Nephron (organoid): ENCODE measurements at regions not wholly inside any gene's neighbourhood (a gene's known extent, or its start where the extent isn't known, plus 50 kb on each side); places are given as distances from the start of the nearest gene placed in this dataset.

Experiments
- H3K27ac Mint-ChIP-seq, 3 experiments: 2 replicates each; pipeline ENCODE4 v1.8.0; 2020; ENCODE audit warnings: mixed read lengths in 3 of 3, mild to moderate bottlenecking in 2 of 3, moderate library complexity in 1 of 3
- H3K27me3 Mint-ChIP-seq: 2 replicates; pipeline ENCODE4 v1.8.0; 2021; ENCODE audit warnings: low read depth, mild to moderate bottlenecking, moderate library complexity, mixed read lengths
- H3K36me3 Mint-ChIP-seq: 2 replicates; pipeline ENCODE4 v1.8.0; 2020; ENCODE audit warnings: low read depth, mixed read lengths
- H3K4me1 Mint-ChIP-seq: 2 replicates; pipeline ENCODE4 v1.8.0; 2020; ENCODE audit warnings: mixed read lengths
- H3K4me3 Mint-ChIP-seq, 3 experiments: 2 replicates each; pipeline ENCODE4 v1.8.0; 2020; ENCODE audit warnings: mild to moderate bottlenecking in 3 of 3, mixed read lengths in 3 of 3, moderate library complexity in 2 of 3
- H3K9me3 Mint-ChIP-seq: 2 replicates; pipeline ENCODE4 v1.8.0; 2020; ENCODE audit warnings: mixed read lengths
- TF ChIP-seq, protein P1 (sequence below), 3 experiments: fragments of 200-600 bp; sonication (generic); IDR thresholded peaks; one replicate each; pipeline ENCODE4 v1.5.0; 2021; ENCODE audit warnings: antibody characterized with exemption in 3 of 3; ENCODE audit not compliant: unreplicated experiment in 3 of 3

DNA sequence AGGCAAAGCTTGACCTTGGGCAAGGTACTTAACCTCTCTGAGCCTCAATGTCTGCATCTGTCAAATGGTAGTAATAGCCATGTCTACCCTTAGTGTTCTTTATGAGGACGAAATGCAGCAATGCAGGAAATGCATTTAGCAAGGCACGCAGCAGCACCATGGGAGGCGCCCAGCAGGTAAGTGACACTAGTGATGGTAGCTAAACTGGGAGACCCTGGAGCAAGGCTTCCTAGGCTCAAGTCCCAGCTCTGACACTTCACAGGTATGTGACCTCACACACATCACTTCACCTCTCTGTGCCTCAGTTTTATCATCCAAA is 289.0 kb downstream of the RRAGC start:
- H3K27me3 Mint-ChIP-seq = peaks cover 83% of the 10 kb centered on the region
- no peaks in the 10 kb centered on the region for H3K36me3 Mint-ChIP-seq
- TF ChIP-seq, protein P1, sequence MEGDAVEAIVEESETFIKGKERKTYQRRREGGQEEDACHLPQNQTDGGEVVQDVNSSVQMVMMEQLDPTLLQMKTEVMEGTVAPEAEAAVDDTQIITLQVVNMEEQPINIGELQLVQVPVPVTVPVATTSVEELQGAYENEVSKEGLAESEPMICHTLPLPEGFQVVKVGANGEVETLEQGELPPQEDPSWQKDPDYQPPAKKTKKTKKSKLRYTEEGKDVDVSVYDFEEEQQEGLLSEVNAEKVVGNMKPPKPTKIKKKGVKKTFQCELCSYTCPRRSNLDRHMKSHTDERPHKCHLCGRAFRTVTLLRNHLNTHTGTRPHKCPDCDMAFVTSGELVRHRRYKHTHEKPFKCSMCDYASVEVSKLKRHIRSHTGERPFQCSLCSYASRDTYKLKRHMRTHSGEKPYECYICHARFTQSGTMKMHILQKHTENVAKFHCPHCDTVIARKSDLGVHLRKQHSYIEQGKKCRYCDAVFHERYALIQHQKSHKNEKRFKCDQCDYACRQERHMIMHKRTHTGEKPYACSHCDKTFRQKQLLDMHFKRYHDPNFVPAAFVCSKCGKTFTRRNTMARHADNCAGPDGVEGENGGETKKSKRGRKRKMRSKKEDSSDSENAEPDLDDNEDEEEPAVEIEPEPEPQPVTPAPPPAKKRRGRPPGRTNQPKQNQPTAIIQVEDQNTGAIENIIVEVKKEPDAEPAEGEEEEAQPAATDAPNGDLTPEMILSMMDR (IDR thresholded peaks at IDR 0.05; ENCODE audit: unreplicated experiment in 3 of 3) = no peak
- H3K4me1 Mint-ChIP-seq = peaks cover 12% of the 10 kb centered on the region
- no peaks in the 10 kb centered on the region for H3K9me3 Mint-ChIP-seq
- H3K27ac Mint-ChIP-seq = no peak overlapping the region
- H3K4me3 Mint-ChIP-seq = no peak overlapping the region

DNA sequence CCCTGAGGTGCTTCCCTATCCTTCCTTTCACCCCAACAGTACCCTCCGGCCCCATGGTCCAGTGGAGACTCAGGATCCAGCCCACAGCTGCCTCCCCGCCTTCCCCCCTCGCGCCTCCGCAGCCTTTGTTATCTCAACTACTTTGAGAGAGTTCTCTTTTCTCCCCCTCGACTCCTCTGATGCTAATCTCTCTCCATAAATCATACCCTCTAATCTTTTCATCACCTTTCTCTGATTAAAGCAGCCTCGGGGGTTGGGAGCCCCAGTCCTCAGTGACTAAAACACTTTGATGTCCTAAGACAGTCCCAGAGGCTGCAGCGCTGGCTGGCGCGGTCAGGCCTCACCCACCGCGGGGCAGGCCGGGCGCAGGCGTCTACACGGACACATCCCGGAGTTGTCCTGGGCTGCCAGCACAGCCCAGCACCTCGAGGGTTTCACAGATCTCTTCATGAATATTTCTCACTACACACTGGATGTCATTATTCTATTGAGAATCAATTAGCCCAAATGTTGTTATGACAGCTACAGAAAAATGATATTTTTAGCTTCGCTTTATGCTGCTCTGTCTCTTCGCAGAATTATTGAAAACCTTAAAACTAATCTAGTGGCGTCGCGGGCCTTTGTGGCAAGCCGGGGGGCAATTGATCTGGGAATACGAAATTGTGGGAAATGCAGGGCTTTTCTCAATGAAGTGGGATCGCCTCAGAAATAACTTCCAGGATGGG is 289.5 kb downstream of the RRAGC start:
- H3K27me3 Mint-ChIP-seq = peaks cover 85% of the 10 kb centered on the region
- H3K36me3 Mint-ChIP-seq = no peaks in the 10 kb centered on the region
- H3K4me1 Mint-ChIP-seq = peaks cover 12% of the 10 kb centered on the region
- TF ChIP-seq, protein P1 (IDR thresholded peaks at IDR 0.05; ENCODE audit: unreplicated experiment in 3 of 3) = no peak
- no peaks in the 10 kb centered on the region for H3K9me3 Mint-ChIP-seq
- no peak overlapping the region for H3K4me3 Mint-ChIP-seq
- no peak overlapping the region for H3K27ac Mint-ChIP-seq

DNA sequence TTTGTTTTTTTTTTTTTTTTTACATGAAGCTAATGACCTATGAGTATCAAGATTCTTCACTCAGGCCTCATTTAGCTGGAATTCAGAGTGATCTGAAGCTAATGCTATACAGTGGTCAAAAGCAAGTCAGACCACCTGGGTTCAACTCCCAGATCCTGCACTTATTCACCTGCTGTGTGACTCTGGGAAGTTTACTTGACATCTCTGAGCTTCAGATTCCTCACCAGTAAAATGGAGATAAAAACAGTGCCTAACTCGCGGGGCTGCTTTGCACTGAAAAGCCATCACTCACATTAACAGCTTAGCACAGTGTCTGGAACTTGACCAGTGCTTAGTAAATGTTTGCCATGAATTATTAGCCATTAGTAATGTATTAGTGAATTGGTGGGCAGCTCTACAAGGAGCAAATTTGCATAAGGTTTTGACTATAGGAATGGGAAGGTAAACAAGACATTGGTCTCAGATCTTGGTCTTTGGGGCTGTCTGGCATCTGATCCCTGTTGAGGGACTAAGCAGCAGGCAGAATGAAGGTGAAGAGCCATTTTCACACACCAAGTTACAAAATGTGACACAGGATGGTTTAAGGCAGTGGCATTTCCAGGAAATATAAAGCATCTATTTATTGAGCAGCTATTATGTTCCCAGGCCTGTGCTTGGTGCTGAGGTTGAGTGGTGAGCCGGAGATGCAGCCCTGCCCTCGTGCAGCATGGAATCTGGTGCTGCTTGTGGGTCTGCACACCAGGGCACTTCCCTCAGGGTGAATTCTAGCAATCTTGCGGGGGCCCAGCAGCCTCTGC is 291.3 kb downstream of the RRAGC start:
- H3K9me3 Mint-ChIP-seq = no peaks in the 10 kb centered on the region
- TF ChIP-seq, protein P1 (IDR thresholded peaks at IDR 0.05; ENCODE audit: unreplicated experiment in 3 of 3) = no peak
- no peak overlapping the region for H3K27ac Mint-ChIP-seq

DNA sequence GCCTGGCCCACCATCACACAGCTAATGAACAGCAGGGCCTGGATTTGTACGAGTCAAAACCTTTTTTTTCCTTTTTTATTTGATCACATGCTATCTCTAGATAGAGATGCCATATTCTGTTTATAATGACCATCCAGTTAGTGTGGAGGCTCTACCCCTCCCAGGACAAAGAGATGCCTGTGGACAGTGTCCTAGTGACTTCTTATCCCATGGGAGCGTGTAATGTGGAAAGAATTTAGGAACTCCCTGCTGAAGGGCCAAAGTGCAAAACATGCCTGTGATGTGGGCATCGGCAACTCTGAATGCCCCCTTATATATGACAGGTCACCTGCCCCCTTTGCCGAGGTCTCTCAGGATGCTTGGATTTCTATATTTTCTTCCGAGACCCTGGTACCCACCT is 292.2 kb downstream of the RRAGC start:
- H3K27ac Mint-ChIP-seq = no peak overlapping the region

More for the DNA sequence above, 291.3 kb downstream of the RRAGC start:
- Mint-ChIP-seq H3K4me1 (peaks cover 12% of the 10 kb centered on the region), H3K4me3 (no peak overlapping the region), H3K27me3 (peaks cover 81% of the 10 kb centered on the region), H3K36me3 (no peaks in the 10 kb centered on the region)

DNA sequence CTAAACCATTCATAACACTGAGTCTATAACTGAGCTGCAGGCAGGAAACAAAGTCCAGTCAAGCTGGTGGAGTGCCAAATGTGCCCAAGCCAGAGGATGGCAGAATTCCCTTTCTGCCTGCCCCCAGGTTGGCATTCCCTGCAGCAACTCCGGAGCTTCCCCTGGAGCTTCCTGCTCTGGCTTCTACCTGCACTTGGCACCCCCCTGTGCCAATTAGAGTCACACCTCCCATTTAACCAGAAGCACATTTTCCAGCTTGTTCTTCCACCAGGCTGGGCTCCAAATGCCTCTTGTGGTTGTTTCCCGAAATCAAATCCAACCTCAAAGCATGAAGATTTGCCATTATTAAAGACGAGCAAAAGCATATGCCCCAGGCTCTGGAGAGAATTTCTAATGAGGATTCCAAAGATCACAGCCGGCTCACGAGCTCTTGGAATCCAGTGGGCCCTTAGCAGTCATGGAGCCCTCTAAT is 294.5 kb downstream of the RRAGC start:
- H3K36me3 Mint-ChIP-seq = no peaks in the 10 kb centered on the region
- no peak overlapping the region for H3K4me3 Mint-ChIP-seq
- peaks cover 14% of the 10 kb centered on the region for H3K4me1 Mint-ChIP-seq
- no peaks in the 10 kb centered on the region for H3K9me3 Mint-ChIP-seq
- TF ChIP-seq, protein P1 (IDR thresholded peaks at IDR 0.05; ENCODE audit: unreplicated experiment in 3 of 3) = no peak
- peaks cover 86% of the 10 kb centered on the region for H3K27me3 Mint-ChIP-seq
- no peak overlapping the region for H3K27ac Mint-ChIP-seq

More for the DNA sequence above, 292.2 kb downstream of the RRAGC start:
- peaks cover 87% of the 10 kb centered on the region for H3K27me3 Mint-ChIP-seq
- H3K4me3 Mint-ChIP-seq = no peak overlapping the region
- H3K36me3 Mint-ChIP-seq = no peaks in the 10 kb centered on the region
- TF ChIP-seq, protein P1 (IDR thresholded peaks at IDR 0.05; ENCODE audit: unreplicated experiment in 3 of 3) = no peak
- peaks cover 12% of the 10 kb centered on the region for H3K4me1 Mint-ChIP-seq
- H3K9me3 Mint-ChIP-seq = no peaks in the 10 kb centered on the region
